Omental fat pad (tissue), 3 donors: ENCODE measurements at regions not wholly inside any gene's neighbourhood (a gene's known extent, or its start where the extent isn't known, plus 50 kb on each side); places are given as distances from the start of the nearest gene placed in this dataset.

ENCODE experiments used
- ATAC-seq: fragments of 150-250 bp; one replicate; pipeline ENCODE4 v1.9.1; 2016; ENCODE audit warnings: mild to moderate bottlenecking, moderate library complexity; ENCODE audit not compliant: low FRiP score
- DNase-seq: peaks from one replicate; pipeline ENCODE4 v3.0.0-alpha.2; 2019; ENCODE audit warnings: low spot score
- TF ChIP-seq, protein P1 (sequence below), 3 donors: fragments of 450-650 bp; IDR thresholded peaks; one replicate each; pipeline ENCODE4 v1.5.1; 2016 to 2017; ENCODE audit warnings: antibody characterized with exemption in 3 of 3, mild to moderate bottlenecking in 3 of 3, moderate library complexity in 2 of 3

DNA sequence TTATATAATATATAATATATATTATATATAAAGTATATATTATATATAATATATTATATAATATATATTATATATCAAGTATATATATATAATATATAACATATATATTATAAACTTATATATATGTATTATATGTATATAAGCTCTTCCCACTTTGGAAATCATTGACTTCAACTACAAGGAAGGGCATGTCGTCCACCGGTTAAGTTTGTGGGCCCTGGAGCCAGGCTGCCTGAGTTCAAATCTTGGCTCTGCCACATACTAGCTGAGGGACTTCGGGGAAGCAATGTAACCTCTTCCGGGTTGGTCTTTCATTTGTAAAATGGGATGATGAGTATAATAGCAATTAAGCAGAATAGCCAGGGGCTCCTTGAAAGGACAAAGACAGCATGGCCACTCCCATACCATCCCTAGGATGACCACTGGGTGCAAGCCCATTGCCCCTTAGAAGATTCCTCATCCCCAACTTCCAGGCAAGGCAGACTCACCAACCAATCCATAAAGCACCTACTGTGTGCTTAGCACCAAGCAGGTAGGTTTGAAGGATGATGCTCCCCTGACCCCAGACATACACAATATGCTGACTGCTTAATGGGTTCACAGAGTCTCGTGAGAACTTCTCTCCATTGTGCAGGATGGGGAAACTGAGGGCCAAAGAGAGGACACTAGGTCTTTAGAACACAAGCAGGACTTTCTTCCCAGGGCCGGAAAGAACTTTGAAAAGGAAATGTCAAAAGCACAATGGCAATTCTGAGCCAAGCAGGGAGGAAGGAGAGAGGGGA is 163.2 kb downstream of the MRPL14 start:
- TF ChIP-seq, protein P1, sequence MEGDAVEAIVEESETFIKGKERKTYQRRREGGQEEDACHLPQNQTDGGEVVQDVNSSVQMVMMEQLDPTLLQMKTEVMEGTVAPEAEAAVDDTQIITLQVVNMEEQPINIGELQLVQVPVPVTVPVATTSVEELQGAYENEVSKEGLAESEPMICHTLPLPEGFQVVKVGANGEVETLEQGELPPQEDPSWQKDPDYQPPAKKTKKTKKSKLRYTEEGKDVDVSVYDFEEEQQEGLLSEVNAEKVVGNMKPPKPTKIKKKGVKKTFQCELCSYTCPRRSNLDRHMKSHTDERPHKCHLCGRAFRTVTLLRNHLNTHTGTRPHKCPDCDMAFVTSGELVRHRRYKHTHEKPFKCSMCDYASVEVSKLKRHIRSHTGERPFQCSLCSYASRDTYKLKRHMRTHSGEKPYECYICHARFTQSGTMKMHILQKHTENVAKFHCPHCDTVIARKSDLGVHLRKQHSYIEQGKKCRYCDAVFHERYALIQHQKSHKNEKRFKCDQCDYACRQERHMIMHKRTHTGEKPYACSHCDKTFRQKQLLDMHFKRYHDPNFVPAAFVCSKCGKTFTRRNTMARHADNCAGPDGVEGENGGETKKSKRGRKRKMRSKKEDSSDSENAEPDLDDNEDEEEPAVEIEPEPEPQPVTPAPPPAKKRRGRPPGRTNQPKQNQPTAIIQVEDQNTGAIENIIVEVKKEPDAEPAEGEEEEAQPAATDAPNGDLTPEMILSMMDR (IDR thresholded peaks at IDR 0.05) = no peak
- DNase-seq = no peak
- ATAC-seq = no peak

DNA sequence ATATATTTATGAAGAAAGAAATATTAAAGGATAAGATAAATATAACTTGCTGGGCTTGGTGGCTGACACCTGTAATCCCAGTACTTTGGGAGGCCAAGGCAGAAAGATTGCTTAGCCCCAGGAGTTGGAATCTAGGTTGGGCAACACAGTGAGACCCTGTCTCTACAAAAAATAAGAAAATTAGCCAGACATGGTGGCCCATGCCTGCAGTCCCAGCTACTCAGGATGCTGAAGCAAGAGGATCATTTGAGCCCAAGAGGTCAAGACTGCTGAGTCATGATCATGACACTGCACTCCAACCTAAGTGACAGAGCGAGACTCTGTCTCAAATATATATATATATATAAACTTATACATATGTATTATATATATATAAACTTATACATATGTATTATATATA is 164.0 kb downstream of the MRPL14 start:
- TF ChIP-seq, protein P1 (IDR thresholded peaks at IDR 0.05) = no peak
- ATAC-seq = no peak
- no peak for DNase-seq

DNA sequence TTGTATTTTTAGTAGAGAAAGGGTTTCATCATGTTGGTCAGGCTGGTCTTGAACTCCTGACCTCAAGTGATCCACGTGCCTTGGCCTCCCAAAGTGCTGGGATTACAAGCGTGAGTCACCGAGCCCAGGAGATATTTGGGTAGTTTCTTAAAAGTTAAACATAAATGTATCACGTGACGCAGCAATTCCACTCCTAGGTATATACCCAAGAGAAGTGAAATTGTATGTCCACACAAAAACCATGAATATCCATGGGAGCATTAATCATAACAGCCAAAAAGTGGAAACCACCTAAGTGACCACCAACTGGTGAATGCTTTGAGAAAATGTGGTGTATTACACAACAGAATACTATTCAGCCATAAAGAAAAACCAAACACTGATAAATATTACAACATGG is 164.8 kb downstream of the MRPL14 start:
- TF ChIP-seq, protein P1 (IDR thresholded peaks at IDR 0.05) = no peak
- DNase-seq (no peak), ATAC-seq (no peak)

DNA sequence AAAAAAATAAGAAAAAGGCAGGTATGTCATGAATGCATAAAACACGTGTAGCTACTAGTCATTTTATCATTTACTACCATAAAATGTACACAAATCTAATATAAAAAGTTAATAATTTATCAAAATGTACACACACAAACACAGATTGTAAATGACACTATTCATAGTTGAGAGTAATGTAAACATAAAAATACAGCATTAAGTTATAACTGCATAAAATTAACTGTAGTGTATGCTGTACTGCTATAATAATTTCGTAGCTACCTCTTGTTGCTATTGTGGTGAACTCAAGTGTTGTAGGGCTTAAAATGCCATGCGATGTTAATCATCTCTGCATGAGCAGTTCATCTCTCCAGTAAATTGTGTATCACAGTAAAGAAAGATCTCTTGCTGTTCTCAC is 170.0 kb downstream of the MRPL14 start:
- ATAC-seq = no peak
- TF ChIP-seq, protein P1 (IDR thresholded peaks at IDR 0.05) = no peak
- DNase-seq = no peak

DNA sequence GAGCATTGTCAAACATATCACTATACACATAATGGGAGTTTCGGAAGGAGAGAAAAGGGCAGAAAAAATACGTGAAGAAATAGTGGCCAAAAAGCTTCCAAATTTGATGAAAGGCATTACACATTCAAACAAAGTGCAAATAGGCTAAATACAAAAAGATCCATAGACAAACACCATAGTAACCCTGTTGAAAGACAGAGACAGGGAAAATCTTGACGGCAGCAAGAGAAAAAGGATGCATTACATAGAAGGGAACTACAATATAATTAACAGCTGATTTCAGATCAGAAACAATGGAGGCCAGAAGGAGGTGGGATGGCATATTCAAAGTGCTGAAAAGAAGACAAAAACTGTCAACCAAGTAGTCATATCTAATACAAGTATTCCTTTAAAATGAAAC is 170.8 kb downstream of the MRPL14 start:
- DNase-seq (no peak), ATAC-seq (no peak)
- TF ChIP-seq, protein P1 (IDR thresholded peaks at IDR 0.05) = no peak

DNA sequence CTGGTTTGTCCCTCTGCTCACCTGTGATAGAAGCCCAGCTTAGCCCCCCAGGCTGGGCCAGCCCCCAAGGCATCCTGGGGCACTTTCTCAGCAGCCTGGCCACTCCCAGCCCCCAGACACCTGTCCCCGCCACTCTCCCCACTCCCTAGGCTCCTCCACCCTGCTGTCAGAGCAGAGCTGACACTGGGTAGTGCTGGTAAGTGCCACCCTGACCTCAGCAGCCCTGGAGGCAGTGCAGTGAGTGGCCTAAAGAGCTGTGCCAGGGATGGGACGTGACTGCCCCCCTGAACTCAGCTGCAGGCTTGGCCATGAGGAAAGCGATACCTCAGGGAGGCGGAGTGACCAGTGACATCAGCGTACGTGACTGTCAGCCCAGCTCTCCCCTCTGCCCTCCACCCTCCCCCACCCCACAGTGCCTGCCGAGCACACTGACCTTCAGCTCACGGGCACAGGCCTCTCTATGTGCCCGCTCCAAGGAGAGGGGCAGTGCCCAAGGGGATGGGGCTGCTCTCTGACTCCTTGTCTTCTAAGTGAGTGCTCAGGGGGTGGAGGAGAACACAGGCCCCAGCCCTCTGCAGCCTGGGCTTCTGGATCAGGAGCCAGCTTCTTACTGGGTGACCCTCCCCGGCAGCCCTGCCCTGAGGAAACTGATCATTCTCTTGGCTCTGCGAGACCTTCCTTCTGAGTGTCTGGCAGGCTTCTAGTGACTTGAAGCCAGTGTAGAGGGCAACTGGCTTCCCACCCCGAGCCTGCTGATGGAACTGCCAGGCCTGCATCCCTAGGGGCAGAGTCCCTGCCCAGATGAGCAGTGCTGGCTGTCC is 172.7 kb downstream of the MRPL14 start:
- no peak for DNase-seq
- ATAC-seq = no peak
- TF ChIP-seq, protein P1 (IDR thresholded peaks at IDR 0.05) = no peak
